GM19452 (cell line): ENCODE measurements at regions not wholly inside any gene's neighbourhood (a gene's known extent, or its start where the extent isn't known, plus 50 kb on each side); places are given as distances from the start of the nearest gene placed in this dataset.
"Not testable (repeated sequence)": the region's sequence is repeated elsewhere in the genome, so short reads cannot be mapped to it uniquely, and the experiment has no call there.

Experiments
- ATAC-seq: cut with Tn5 transposase; IDR thresholded peaks from one replicate; pipeline ENCODE4 v1.9.1; 2021; ENCODE audit not compliant: unreplicated experiment

GRCh38 chr1:146729642-146730344, 208.3 kb upstream of the NBPF12 start:
- ATAC-seq: not testable (repeated sequence)

- not testable (repeated sequence) for ATAC-seq
Measured at GRCh38 chr1:146715054-146715453, 223.1 kb upstream of the NBPF12 start.

GRCh38 chr1:146710838-146711521, 227.1 kb upstream of the NBPF12 start:
- not testable (repeated sequence) for ATAC-seq

- ATAC-seq: not testable (repeated sequence)
Measured at GRCh38 chr1:146709302-146709701, 228.8 kb upstream of the NBPF12 start.

GRCh38 chr1:146704162-146704724, 233.9 kb upstream of the NBPF12 start:
- not testable (repeated sequence) for ATAC-seq

GRCh38 chr1:146701320-146701719, 236.8 kb upstream of the NBPF12 start:
- not testable (repeated sequence) for ATAC-seq

GRCh38 chr1:146695388-146695787, 242.7 kb upstream of the NBPF12 start:
- ATAC-seq: not testable (repeated sequence)

- not testable (repeated sequence) for ATAC-seq
Measured at GRCh38 chr1:146691798-146692197, 246.3 kb upstream of the NBPF12 start.

- not testable (repeated sequence) for ATAC-seq
Measured at GRCh38 chr1:146688893-146689292, 249.2 kb upstream of the NBPF12 start.

- not testable (repeated sequence) for ATAC-seq
Measured at GRCh38 chr1:146686777-146687366, 251.3 kb upstream of the NBPF12 start.

- ATAC-seq: not testable (repeated sequence)
Measured at GRCh38 chr1:146683126-146683429, 255.0 kb upstream of the NBPF12 start.

GRCh38 chr1:146682227-146683125, 255.6 kb upstream of the NBPF12 start:
- ATAC-seq: not testable (repeated sequence)

GRCh38 chr1:146673729-146674299, 264.3 kb upstream of the NBPF12 start:
- not testable (repeated sequence) for ATAC-seq

GRCh38 chr1:146672608-146673007, 265.5 kb upstream of the NBPF12 start:
- ATAC-seq: not testable (repeated sequence)

GRCh38 chr1:146671588-146671987, 266.5 kb upstream of the NBPF12 start:
- not testable (repeated sequence) for ATAC-seq

- ATAC-seq: not testable (repeated sequence)
Measured at GRCh38 chr1:146670832-146671566, 267.1 kb upstream of the NBPF12 start.

- ATAC-seq: not testable (repeated sequence)
Measured at GRCh38 chr1:146666275-146666674, 271.8 kb upstream of the NBPF12 start.

- ATAC-seq: not testable (repeated sequence)
Measured at GRCh38 chr1:146660242-146660641, 277.9 kb upstream of the NBPF12 start.

GRCh38 chr1:146656356-146657060, 281.6 kb upstream of the NBPF12 start:
- ATAC-seq: not testable (repeated sequence)
